GM11168 (cell line): ENCODE measurements at regions not wholly inside any gene's neighbourhood (a gene's known extent, or its start where the extent isn't known, plus 50 kb on each side); places are given as distances from the start of the nearest gene placed in this dataset.
"Not testable (repeated sequence)": the region's sequence is repeated elsewhere in the genome, so short reads cannot be mapped to it uniquely, and the experiment has no call there.

Experiments
- in situ Hi-C: fragments of 300-500 bp; cut with MboI; formaldehyde crosslinking; loops from one replicate; pipeline ENCODE4 v1.12.0; 2022; ENCODE audit warnings: low sequenced_read_pairs; ENCODE audit not compliant: unreplicated experiment

- in situ Hi-C loops, result no loop called here
Observed at GRCh38 chr5:106020894-106021293, 1649.8 kb downstream of the EFNA5 start.

DNA sequence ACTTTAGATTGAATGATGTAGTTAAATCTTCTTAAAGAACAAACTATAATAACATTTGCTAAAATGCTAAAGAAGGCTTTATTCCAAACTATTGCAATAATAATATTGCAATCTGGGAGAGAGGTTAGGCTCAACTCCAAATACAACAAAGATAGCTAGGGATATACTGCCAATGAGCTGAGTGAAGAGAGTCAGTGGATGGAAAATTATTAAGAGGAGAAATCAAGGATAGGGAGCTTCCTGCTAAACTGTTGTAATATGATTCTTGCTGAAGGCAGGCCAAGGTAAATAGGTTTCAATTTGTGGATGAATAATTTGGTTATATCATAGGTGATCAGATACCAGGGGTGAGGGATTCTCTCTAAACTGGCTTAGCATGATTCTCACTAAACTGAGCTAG is 1651.5 kb downstream of the EFNA5 start:
- in situ Hi-C loops, result no loop called here

- in situ Hi-C loops, result no loop called here
Observed at GRCh38 chr5:106017243-106017857, 1653.4 kb downstream of the EFNA5 start.

GRCh38 chr5:106014262-106014661 is 1656.5 kb downstream of the EFNA5 start:
- in situ Hi-C loops, result no loop called here

GRCh38 chr5:106006242-106006641 is 1664.5 kb downstream of the EFNA5 start:
- in situ Hi-C loops, result no loop called here

- in situ Hi-C loops, result not testable (repeated sequence)
Observed at GRCh38 chr5:105998991-105999390, 1671.7 kb downstream of the EFNA5 start.

- in situ Hi-C loops, result no loop called here
Observed at GRCh38 chr5:105993027-105993426, 1677.7 kb downstream of the EFNA5 start.

DNA sequence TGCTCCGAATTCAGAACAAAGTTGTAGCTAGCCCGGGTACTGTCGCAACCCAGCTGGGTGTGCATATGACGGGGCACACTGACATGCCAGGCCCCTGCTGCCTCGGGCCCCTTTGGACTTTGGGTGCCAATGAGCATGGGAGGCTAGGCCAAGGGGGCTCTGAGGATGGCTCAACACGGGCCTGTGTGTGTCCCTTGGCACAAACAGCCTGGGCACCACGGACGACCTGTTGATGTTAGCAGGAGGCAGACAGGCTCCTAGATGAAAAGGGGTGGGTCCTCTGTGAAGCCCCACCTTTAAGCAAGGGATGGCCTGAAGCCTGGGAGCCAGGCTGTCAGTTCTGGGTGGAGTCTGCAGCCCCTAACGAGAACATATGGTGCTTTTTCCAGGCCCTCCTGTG is 1688.2 kb downstream of the EFNA5 start:
- in situ Hi-C loops, result no loop called here

DNA sequence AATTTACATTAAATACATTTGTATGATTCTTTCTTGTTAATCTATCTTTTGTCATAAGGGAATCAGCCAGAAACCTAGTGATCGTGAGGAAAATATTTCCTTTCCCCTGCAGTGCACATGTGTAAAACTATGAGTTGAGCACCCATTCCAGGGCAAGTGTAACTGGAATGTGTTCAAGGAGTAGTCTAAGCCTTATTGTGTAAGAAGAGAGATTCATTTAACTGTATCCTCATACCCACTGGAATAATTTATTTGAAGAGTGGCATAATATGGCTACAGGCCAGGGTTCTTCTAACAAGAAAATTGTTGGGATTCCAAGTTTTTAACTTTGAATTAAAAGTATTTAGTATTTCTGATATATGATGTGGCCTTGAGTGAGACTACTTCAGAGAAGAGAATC is 1692.7 kb downstream of the EFNA5 start:
- in situ Hi-C loops, result no loop called here

GRCh38 chr5:105977163-105977562 is 1693.6 kb downstream of the EFNA5 start:
- in situ Hi-C loops, result no loop called here

DNA sequence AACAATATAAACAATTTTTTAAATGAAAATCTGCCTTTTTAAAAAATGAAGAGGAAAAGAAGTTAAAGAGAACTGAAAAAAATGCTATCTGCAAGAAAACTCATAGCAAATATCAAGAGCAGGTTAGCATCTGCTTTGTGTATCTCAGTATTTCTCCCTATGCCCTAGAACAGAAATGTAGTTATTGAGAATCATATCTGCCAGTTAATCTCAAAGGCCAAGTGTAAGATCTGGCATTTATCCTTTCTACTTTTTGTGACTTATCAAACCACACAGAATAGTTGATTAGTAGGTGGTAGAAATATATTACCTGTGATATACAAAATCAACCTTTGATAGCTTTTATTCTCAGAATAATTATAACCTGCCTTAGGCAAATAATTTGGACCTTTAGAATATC is 1699.8 kb downstream of the EFNA5 start:
- in situ Hi-C loops, result no loop called here

- in situ Hi-C loops, result no loop called here
Observed at GRCh38 chr5:105968981-105969380, 1701.8 kb downstream of the EFNA5 start.

DNA sequence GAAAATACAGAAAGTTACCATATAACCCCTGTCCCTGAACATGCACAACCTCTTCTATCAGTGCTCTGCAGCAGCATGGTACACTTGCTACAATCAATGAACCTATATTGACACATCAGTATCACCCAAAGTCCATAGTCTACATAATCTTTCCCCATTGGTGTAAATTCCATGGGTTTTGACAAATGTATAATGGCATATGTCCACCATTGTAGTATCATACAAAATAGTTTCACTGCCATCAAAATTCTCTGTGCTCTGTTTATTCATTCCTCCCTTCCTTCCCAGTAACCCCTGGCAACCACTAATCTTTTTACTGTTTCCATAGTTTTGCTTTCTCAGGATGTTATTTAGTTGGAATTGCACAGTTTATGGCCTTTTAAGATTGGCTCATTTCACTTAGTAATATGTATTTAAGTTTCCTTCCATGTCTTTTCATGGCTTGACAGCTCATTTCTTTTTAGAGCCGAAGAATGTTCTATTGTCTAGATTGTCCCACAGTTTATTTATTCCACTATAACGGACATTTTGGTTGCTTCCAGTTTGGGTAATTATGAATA is 1707.0 kb downstream of the EFNA5 start:
- in situ Hi-C loops, result no loop called here

GRCh38 chr5:105961572-105961971 is 1709.2 kb downstream of the EFNA5 start:
- in situ Hi-C loops, result no loop called here

DNA sequence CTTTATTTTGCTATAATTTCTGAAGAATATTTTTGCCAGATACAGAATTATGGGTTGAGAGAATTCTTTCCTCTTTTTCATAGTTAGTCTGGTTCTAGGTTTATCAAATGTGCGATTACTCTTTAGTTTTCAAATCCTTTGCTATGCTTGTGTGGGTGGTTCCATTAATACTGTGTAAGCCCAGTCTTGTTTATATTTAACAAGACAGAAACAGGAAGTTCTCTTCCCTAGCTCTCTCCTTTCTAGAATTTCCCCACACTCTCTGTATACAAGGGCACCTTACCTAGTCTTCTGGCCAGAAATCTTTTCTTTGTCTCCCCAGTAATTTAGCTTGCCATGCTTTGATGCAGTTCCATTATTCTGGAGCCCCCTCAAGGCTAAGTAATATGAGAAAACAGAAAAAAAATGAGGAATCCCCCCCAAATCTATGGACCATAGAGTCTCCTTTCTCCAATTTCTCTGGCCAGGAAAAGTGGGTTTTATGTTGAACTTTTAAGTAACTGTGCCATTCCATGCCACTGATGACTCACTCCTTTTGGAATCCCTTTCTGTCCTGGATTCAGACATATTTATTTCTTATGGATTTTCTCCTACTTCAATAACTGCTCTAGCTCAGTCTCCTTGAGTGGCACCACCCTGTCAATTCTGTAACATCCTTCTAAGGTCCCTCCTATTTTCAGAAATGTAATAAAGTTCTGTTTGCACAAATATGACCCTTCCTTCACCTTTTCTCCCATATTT is 1714.1 kb downstream of the EFNA5 start:
- in situ Hi-C loops, result no loop called here

DNA sequence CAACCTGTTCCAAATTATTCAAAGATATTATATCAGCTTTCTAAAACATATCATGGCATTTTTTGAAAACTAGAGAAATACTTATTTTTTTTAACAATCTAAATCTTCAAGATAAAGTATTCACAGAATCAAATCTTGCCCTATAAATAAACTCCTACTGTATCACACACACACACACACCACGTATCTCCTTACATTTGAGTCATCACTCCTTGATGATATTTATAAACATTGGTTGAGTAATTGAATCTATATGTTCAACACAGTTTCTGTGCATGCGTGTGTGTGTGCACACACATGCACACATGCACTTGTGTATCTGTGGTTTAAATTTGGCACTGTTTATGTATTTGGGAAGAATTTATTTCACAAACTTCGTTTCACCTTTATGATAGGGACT is 1716.4 kb downstream of the EFNA5 start:
- in situ Hi-C loops, result no loop called here

DNA sequence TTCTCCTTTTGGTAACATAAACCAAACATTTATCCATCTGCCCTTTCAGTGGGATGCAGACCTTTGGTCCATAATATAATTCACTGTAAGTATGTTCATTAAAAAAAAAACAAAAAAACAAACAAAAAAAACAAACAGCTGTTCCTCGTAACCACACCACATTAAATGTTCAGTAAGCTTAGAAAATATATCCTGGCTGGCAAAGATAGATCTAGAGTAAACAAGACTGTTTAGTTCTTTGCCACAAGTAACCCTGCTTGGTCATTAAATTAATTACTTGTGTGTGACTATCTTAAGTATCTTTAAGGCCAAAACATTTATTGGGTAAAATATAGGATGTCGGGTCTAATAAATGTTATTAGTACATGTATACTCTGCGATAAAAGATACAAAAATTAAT is 1717.1 kb downstream of the EFNA5 start:
- in situ Hi-C loops, result no loop called here

DNA sequence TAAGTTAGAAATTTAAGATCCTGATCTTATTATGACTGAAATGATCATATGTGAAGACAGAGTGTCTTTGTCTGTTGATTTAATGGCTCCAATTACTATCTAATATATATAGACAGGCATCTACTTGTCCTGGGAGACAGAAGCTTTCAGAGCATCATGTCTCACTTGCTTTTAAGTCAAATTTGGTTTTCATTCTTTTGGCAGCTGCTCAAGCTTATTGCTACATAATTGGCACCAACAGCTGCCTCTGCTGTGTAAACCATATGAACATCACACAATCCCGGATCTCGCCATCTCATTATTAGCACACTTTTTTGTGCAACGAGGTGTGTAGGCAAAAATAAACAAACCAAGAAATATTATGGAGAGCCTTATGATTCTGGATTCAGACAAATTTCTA is 1717.9 kb downstream of the EFNA5 start:
- in situ Hi-C loops, result no loop called here

DNA sequence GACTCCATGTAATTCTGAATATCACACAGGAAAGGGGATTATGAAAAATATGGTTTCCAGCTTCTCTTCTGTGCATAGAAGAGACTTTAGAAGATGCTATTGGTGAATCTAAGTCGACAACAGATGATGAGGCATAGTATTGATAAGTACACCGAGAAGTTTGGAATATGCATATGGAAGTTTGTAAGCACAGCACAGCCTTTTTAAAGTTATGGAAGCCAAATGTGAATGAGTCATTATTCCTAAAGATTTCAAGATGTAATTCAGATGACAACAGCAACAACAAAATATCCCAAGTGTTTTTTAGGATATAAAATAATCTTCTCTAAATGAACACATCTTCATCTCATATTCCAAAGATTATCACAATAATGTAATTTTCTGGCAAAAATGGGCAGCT is 1723.3 kb downstream of the EFNA5 start:
- in situ Hi-C loops, result no loop called here

- in situ Hi-C loops, result no loop called here
Observed at GRCh38 chr5:105945203-105945972, 1725.3 kb downstream of the EFNA5 start.

DNA sequence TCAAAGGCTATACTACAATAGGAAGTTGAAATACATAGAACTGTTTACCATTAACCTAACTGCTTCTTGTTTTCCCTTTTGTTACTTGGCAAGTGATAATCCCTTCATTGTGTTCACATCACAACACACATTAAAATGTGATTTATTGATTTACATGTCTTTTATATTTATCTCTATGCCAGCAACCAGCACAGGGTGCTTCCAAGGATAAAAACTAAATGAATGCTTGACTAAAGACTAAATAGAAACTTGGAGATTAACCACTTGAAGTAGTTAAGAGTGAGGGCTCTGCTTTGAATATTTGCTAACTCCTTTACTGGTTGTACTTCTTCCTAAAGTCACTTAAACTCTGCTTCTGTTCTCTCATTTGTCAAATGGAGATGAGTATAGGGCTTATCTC is 1730.6 kb downstream of the EFNA5 start:
- in situ Hi-C loops, result no loop called here
